T-helper 1 cell (primary cell): ENCODE measurements at regions not wholly inside any gene's neighbourhood (a gene's known extent, or its start where the extent isn't known, plus 50 kb on each side); places are given as distances from the start of the nearest gene placed in this dataset.

ENCODE experiments used
- DNase-seq, 5 donors: peaks; one replicate each; pipeline ENCODE4 v3.0.0-alpha.2; 2012 to 2020

- DNase-seq: peak in 1 of 5 donors; percentile 61
Measured at GRCh38 chr15:100703032-100703578, 100.7 kb downstream of the ASB7 start.

GRCh38 chr15:100703671-100704070 is 101.3 kb downstream of the ASB7 start:
- no peak for DNase-seq

- no peak for DNase-seq
Measured at GRCh38 chr15:100704281-100705055, 102.1 kb downstream of the ASB7 start.

GRCh38 chr15:100705065-100705464 is 102.7 kb downstream of the ASB7 start:
- DNase-seq: no peak

- no peak for DNase-seq
Measured at GRCh38 chr15:100705841-100706240, 103.5 kb downstream of the ASB7 start.

- DNase-seq: no peak
Measured at GRCh38 chr15:100707229-100707628, 104.8 kb downstream of the ASB7 start.

- no peak for DNase-seq
Measured at GRCh38 chr15:100708916-100709315, 106.5 kb downstream of the ASB7 start.

- no peak for DNase-seq
Measured at GRCh38 chr15:100710222-100710621, 107.8 kb downstream of the ASB7 start.

- no peak for DNase-seq
Measured at GRCh38 chr15:100710744-100711515, 108.5 kb downstream of the ASB7 start.

GRCh38 chr15:100711516-100712021 is 109.2 kb downstream of the ASB7 start:
- DNase-seq: no peak

GRCh38 chr15:100712226-100712625 is 109.8 kb downstream of the ASB7 start:
- DNase-seq: no peak

GRCh38 chr15:100713163-100713867 is 110.9 kb downstream of the ASB7 start:
- DNase-seq: no peak

GRCh38 chr15:100714034-100714748 is 111.8 kb downstream of the ASB7 start:
- no peak for DNase-seq

GRCh38 chr15:100714749-100715342 is 112.5 kb downstream of the ASB7 start:
- no peak for DNase-seq

- no peak for DNase-seq
Measured at GRCh38 chr15:100715571-100716455, 113.4 kb downstream of the ASB7 start.

- no peak for DNase-seq
Measured at GRCh38 chr15:100716456-100717085, 114.2 kb downstream of the ASB7 start.

GRCh38 chr15:100717596-100717995 is 115.2 kb downstream of the ASB7 start:
- DNase-seq: no peak

- DNase-seq: no peak
Measured at GRCh38 chr15:100718075-100718980, 115.9 kb downstream of the ASB7 start.

- DNase-seq: no peak
Measured at GRCh38 chr15:100720406-100720967, 118.1 kb downstream of the ASB7 start.
